NCI-H1092 treated with DMSO at 0.1 percent for 48 hours (cell line): ENCODE measurements at regions not wholly inside any gene's neighbourhood (a gene's known extent, or its start where the extent isn't known, plus 50 kb on each side); places are given as distances from the start of the nearest gene placed in this dataset.
"Not testable (repeated sequence)": the region's sequence is repeated elsewhere in the genome, so short reads cannot be mapped to it uniquely, and the experiment has no call there.

Source experiments
- DNase-seq: peaks from one replicate; lab custom pipeline; 2025; lab: John Stamatoyannopoulos, UW

DNA sequence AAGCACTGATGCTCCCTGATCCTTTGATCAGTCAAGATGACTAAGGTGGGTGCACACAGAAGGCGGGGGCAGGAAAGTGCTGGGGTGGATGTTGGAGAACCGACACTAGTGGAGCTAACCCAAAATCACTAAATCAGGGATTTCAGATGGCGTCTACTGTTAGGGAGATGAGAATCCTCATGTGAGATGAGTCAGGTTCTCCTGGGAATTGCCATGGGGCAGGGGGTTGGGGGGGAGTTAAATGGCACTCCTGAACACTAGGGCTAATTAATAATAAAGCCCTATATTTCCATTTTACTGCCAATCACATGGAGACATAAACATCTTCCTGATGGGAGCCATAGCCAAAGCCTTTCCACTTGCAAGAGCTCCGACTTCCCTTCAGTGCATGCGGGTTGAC, 804.1 kb downstream of the KCNJ18 start:
- no peak for DNase-seq

DNA sequence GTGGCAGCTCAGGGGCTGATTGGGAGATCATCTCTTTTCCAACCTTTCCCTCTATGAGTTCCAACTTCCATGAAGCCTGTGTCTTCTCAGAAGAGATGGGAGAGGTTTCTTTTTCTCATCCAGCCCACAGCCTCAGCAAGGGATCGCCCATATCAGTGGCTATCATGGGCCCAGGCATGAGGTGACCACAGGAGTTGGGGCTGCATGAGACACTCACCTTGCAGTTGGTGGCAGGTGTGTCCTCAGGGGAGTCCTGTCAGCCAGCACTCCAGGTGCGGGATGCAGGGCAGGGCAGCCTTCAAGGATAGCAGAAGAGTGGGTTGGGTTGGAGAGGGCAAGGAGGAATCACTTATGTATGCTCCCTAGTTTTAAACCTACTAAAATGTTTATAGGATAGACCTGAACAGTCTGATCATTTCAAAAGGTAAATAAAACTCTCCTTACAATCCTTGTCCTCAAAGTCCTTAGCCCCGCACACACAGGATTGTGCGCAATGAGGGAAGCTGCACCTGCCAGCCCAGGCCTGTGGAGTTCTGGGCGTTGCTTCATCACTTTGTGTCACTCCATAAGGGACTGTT, 811.1 kb downstream of the KCNJ18 start:
- DNase-seq, result no peak

DNA sequence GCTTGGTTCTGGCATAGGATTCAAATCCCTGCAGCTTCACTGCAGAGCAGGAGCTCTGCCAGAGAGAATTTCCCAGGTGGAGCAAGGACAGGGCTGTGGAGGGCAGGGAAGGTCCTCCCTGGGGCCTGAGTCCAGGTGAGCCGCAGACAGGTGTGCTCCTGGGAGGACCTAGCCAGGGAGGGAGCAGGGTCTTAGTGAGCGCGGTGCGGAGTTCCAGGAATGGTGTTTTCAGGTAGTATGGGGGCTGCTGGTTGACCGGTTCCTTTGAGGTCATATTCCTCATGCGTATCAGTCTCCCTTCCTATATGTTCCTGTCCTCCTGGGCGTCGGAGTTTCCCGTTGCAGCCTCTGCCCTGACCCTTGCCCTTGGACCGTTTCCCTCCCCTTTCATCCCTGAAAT, 813.3 kb downstream of the KCNJ18 start:
- no peak for DNase-seq

DNA sequence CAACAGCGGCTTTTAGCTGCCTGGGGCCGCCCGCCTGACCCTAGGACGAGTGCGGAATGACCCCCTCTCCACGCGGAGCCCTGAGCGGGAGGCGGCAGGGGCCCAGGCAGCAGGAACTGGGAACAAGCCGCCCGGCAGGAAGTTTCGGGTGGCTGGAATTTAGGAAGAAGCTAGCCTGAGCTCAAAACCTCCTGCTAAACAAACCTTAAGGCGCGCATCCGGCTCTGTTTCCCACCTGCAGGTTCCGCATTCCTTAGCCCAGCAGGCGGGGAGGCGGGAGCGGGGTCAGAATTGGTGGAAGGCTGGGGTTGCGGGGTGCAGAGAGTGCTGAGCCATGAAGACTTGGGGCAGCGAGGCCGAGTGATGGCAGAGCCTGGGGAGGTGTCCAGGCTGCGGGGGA, 813.9 kb downstream of the KCNJ18 start:
- DNase-seq, result no peak

DNA sequence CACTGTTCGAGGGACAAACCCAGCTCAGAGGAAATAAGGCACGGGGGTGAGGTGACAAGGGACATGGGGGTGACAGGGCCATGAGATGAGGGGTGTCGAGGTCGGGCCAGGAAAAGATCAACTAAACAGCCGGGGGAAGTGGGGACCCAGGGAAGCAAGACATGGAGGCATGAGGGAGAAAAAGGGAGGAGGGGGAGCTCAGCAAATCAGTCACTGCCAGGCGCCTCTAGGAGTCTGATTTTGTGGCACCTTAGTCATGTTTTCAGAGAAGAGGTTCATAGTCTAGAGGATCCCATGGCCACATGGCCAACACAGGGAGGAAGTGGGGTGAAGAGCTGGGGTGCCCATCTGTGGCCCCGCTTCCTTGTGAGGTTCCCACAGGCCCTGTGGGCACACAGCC, 814.5 kb downstream of the KCNJ18 start:
- DNase-seq, result no peak

DNA sequence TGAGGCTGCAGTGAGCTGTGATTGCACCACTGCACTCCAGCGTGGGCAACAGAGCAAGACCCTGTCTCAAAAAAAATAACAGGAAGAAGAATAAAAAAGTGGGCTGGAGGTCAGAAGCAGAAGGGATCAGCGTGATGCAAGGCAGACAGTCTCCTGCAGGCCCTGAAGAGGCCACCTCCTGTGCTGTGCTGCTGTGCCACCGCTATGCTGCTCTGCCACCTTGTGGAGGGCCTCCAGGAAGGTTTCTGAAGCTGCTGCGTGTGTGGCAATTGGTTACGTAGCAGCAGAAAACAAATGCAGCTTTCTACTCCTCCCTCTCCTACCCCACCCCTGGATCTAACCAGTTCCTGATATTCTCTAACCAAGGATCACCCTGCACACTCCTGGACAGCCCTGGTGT, 815.5 kb downstream of the KCNJ18 start:
- no peak for DNase-seq

DNA sequence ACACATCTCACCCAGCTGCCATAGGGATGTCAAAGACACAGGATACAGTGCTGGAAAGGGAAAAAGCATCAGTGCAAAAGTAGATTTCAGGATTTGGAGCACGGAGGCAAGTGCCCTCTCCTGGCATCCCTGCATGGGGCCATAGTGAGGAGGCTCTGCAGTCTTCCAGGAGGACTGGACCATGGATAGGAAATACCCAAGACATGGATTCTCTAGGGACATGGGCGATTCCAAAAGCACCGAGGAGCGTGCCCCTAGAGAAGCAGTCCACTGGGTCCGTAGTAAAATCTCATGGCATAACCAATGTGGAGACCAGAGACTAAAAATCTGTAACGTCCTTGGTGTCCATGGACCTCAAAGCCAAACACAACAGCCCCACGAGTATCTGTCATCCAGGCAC, 818.2 kb downstream of the KCNJ18 start:
- no peak for DNase-seq

DNA sequence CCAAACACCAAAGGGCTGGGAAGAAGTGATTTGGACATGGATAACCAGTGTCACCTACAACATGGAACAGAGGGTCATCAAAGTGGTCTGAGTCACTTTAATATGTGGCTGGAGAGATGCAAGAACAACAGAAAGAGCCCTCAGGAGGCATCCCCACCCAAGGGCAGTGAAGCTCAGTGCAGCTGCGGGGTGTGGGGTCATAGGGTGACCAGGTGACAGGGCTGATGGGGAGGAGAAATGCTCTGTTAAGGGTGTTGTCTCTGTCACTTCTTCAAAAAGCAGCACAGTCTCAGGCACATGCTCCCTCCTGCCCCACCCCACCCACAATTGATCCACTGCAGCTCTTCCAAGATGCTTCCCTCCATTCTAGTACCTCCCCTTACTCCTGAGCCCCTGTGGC, 819.1 kb downstream of the KCNJ18 start:
- DNase-seq, result no peak

DNA sequence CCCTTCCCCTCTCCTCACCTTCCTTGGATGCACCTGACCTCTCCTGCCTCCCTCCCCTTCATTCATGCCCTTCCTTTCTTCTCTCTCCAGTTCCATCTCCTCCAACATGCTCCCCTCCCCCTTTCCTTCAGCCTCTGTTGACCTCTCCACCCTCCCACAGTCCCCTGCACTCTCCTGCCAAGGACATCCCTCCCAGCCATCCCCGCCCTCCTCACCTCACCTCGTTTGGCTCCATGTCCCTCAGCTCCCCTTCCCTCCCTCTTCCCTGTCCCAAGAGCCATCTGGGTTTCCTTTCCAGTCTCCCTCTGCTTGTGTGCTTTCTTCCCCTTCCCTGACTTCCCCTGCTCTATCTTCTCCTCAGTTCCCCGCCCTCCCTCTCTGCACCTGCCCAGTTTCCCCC, 819.7 kb downstream of the KCNJ18 start:
- DNase-seq, result no peak

DNA sequence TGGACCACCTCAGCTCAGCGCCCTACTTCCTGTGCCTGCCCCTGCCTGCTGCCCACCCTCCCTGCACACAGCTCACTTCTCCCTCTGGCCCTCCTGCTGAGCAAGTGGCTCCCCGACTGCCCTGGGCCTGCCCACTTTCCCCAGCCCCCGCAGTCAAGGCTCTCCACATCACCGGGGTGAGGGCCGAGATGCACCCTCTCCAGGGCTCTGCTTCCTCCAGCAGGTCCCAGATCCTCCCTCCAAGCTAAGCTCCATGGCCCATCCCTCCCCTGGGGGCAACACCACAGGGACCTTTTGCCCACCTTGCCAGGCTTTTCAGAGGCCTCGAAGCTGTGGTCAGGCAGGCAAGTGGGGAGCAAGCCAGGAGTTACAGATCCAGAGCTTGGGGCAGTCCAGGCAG, 820.2 kb downstream of the KCNJ18 start:
- no peak for DNase-seq

DNA sequence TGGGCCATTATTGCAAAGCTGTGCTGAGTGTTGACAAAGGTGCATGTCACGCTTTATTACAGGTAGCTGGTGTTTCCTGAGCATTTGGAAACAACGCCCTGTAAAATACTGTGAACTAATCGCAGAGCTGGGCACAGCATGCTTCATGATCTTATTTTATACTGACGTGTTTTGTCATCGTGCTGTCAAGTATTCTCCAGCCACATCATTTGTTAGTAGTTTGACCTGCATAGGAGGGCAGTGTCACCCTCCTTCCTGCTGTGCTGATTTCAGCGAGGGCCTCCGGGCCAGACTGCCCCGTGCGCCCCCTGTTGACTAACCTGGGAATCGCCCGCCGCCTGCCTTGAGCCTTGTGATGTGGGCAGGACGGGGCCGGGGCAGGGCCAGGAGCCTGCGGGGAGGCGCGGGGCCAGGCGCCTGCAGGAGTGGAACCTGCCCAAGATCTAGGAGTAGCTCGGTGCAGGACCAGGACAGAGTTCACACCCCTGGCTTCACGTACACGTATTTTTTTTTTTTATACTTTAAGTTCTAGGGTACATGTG, 820.7 kb downstream of the KCNJ18 start:
- no peak for DNase-seq

DNA sequence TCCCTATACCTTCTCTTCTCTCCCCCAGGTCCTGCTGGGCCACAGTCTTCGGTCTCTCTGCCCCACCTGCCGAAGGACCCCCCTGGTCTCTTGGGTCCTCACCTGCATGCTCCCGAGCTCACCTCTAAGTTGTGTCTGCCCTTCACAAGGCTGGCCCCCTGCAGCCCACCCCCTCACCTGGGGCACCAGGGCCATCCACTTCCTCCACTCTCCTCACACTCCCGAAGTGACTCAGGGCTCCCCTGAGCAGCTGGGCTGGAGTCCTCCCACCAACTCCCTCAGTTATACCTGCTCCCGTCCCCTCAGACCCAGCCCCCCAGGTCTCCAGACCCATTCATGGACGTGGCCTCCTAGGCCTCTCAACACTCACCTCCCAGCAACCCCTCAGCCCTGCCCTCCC, 822.0 kb downstream of the KCNJ18 start:
- DNase-seq, result no peak

DNA sequence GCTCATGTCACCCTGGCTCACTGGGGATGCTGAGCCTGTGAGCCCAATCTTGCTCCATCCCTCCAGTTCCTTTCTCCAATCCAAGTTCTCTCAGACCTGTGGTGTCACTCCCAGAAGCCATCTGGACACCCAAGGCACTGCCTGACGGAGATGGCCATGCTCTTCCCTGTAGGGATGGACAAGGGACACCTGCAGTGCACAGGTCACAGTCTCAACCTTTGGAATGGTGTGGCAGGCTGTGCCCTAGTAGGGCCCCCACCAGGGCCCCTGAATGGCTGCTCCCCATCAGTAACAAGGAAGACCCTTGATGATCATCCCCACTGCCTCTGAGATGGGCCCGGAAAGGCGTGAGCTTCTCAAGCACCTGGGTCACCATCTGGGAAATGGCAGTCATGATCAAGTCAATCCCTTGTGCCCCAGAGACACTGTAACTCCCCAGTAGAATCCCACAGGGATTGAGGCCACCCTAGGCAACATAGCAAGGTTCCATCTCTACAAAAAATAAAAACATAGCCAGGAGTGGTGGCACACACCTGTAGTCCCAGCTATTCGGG, 822.5 kb downstream of the KCNJ18 start:
- no peak for DNase-seq

DNA sequence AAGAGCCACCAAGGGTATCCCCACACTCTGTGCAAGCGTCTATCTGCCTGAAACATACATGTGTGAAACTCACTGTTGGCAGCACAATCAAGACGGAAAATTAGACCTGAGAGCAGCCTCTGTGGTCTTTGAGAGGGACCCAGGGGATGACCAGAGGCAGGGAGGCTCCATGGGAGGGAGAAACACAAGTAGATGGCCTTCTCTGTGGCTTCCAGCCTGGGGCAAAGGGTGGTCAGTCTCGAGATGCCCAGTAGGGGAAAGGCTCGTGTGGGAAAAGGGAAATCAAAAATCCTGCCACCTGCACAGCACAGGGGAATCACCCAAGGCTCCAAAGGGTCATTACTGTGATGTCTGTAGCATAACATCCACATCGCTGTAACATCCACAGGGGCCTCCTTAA, 823.3 kb downstream of the KCNJ18 start:
- no peak for DNase-seq

DNA sequence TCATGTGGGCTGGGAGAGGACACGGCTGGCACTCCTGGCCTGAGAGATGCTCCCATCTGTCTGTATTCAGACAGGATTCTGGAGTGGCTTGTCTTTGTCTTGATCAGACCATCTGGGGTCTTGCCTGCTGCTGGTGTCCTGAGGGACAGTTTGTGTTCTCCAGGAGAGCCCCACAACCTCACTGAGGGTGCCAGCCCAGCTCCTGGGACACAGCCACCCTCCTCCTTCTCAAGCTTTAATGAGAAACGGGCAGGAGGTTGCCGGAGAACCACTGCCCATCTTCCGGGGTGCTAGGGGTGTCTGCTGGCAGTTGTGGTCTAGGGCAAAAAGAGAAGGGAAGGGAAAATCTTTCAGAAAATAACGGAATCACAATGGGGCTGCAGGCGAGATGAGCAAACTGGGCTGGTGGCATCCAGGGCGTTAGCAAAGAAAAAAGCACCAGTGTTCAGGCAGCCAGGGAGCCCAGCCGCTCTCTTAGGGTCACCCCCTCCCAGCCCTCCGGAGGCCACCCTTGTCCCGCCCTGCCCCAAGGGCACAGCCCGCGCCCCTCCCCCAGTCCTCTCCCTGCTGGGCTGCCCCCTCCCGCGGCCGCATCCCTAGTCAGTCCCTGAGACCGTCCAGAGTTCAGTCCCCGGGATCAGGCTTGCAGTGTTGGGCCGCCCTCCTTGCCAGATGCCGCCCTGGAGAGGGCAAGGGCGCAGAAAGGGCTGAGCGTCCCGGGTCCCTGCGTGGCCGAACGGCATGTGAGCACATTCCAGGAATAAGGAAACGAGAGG, 824.7 kb downstream of the KCNJ18 start:
- no peak for DNase-seq

DNA sequence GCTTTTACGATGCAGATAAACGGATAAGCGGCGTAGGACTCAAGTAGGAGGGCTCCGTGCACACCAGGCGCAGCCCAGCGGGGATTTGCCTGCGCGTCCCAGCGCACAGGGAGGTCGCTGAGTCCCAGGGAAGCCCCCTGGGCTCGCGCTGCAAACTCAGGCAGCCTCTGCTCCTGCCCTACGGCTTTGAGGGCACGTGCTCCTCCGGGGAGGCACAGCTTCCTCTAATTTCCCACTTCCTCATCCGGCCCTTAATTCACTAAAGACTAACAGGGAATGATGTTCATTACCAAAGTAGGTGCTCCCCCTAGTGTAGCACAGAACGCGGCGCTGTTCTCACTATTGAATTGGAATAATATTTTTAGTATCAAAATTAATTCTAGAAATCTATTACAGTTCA, 825.4 kb downstream of the KCNJ18 start:
- no peak for DNase-seq

DNA sequence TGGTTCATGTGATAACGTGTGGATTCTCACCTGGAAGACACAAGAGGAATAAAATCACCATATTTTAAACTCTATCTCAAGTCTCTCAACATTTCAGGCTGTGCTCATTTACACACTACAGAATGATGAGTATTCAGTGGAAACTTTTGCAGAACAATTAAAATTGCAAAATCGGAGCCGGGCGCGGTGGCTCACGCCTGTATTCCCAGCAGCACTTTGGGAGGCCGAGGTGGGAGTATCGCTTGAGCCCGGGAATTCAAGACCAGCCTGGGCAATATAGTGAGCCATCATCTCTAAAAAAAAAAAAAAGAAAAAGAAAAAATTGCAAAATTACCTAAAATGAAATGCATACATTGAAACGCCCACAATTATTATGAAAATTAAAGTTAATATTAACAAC, 825.9 kb downstream of the KCNJ18 start:
- DNase-seq, result no peak

DNA sequence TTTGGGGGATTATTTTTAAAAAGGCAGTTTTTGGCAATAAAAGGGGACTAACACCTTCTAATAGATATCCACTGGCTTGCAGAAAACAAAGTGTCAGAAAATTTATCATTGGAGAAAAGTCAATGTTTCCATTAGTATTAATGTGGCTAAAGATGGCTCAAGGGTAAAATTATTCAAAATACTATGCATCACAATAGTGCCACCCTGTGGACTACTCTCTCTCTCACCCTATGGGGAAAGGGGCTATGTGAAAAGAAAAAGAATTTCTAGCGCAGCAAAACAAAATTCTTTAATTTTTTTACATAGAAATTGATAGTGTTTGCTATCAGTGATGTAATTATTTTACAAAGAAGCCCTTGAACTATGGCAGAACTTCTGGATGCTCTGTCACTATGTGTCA, 856.5 kb downstream of the KCNJ18 start:
- DNase-seq, result not testable (repeated sequence)

DNA sequence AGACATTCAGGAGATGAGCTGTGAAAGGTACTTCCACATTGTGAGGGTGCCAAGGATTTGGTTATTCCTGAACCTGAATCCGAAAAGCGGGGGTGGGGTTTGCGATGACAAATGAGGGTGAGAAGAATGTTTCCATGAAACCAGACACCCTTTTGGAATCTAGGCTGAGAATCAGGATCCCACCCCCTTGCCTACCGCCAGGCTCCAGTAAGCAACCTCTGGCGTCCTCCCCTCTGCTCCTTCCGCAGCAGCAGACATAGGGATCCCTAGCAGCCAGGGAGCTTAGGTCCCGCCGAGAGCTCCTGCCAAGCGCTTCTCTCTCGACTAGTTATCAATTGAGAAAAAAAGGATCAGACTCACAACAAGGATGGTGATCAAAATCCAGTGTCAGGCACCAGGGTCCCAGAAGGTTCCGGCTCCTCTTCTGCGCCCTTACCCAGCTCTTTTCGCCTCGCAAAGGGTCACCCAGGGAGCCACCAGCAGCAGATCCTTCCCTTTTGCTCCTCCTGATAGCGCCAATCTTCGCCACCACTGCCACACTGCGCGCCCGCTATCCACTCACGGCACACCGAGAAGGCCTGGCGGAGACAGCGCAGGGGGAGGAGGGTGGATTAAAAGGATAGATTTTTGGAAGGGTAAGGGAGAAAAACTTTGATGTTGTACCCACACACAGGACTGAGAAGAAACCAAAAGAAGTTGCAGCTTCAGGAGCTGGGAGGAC, 859.5 kb downstream of the KCNJ18 start:
- DNase-seq, result not testable (repeated sequence)

DNA sequence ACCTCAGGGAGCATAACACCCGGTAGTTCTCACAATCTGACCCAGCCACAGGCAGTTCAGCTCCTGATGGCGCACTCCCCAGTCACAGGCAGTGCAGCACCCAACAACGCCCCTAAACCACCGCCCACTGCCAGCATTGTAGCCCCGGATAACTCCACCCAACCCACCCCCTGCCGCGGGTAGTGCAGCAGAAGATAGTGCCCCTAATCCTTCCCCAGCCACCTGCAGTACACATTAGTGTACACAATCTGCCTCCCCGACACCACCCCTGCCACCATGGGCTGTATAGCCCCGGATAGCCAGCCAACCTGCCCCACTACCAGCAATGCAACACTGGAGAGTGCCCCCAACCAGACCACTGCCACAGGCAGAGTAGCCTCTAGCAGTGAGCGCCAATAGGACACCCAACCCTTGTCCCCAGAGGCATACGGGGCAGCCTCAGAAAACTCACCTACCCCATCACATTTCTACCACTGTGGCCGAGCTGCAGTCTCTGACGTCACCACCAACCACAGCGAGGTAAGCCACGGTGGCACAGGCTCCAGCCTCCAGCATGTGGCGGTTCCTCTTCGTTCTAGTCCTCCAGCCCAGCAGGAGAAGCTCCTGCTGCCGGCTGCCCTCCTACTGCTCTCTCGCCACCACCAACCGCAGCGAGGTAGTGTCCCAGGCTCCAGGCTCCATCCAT, 877.3 kb downstream of the KCNJ18 start:
- DNase-seq, result no peak

DNA sequence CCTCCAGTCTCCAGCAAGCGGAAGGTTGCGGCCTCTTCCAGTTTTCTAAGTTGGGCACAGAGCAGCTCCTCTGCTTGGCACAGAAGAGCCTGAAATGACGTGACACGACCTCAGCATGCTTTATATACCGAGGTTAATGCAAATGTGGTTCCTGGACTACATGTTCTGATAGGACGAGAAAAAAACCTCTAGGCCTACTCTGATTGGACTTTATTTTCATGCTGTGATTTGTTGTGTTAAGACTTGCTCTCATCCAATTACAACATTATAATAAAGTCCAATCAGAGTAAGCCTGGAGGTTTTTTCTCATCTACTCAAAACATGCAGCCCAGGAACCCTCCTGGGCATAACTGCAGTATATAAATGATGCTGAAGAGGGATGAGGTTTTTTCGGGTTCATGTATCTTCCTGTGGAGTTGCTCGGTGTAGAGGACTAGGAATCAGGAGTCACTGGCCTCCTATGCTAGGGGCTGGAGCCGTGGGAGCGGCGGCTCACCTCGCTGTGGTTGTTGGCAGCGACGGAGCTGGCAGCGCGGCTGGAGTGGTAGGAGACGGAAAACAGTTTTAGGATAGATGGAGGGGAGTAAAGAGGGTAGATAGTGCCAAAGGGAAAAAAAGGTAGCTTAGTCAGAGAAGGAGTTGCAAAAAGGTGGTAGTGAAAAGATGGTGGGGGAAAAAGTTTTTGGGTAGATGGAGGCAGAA, 878.0 kb downstream of the KCNJ18 start:
- no peak for DNase-seq

DNA sequence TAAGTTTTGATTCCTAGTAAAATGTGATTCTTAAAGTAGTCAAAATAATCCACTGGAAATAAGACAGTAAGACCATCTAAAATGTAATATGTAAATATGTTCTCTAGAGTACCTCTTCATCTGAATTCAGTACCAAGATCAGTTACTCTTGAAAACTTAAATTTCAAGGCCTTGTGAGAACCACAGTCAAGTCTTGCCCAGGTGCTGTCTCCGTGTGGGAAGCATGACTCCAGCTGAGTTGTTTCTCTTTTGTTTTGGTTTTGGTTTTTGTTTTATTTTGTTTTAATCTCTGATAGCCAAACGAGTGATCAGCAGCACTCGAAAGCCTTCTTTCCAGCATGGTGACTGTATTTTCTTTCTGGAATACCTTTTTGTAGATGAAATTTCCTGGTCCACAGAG, 907.0 kb downstream of the KCNJ18 start:
- no peak for DNase-seq
